GM12875 (cell line): ENCODE measurements at regions not wholly inside any gene's neighbourhood (a gene's known extent, or its start where the extent isn't known, plus 50 kb on each side); places are given as distances from the start of the nearest gene placed in this dataset.

Experiments used
- H3K4me3 ChIP-seq: one replicate; pipeline ENCODE4 v1.5.1; 2011; ENCODE audit warnings: low read depth, low read length, control low read depth
- CTCF ChIP-seq: IDR thresholded peaks from 2 replicates; pipeline ENCODE4 v1.5.1; 2011; ENCODE audit warnings: low read depth, mild to moderate bottlenecking, control low read depth, inconsistent platforms, low read length, moderate library complexity, borderline replicate concordance; ENCODE audit not compliant: insufficient read depth

GRCh38 chr11:23723861-23724260 is 773.0 kb upstream of the LUZP2 start:
- H3K4me3 ChIP-seq, result no peak overlapping the region
- TF ChIP-seq CTCF, result no peak

GRCh38 chr11:23725752-23726151 is 771.1 kb upstream of the LUZP2 start:
- no peak overlapping the region for H3K4me3 ChIP-seq
- no peak for TF ChIP-seq CTCF

- TF ChIP-seq CTCF, result no peak
- H3K4me3 ChIP-seq, result no peak overlapping the region
Measured at GRCh38 chr11:23727387-23727786, 769.5 kb upstream of the LUZP2 start.

GRCh38 chr11:23727794-23728193 is 769.1 kb upstream of the LUZP2 start:
- no peak for TF ChIP-seq CTCF
- no peak overlapping the region for H3K4me3 ChIP-seq

- no peak overlapping the region for H3K4me3 ChIP-seq
- TF ChIP-seq CTCF, result no peak
Measured at GRCh38 chr11:23729088-23729487, 767.8 kb upstream of the LUZP2 start.

- H3K4me3 ChIP-seq, result no peak overlapping the region
- no peak for TF ChIP-seq CTCF
Measured at GRCh38 chr11:23730307-23730998, 766.4 kb upstream of the LUZP2 start.

GRCh38 chr11:23732026-23732425 is 764.8 kb upstream of the LUZP2 start:
- H3K4me3 ChIP-seq, result no peak overlapping the region
- TF ChIP-seq CTCF, result no peak
